Renal pelvis (tissue), 1 donor: ENCODE measurements at regions not wholly inside any gene's neighbourhood (a gene's known extent, or its start where the extent isn't known, plus 50 kb on each side); places are given as distances from the start of the nearest gene placed in this dataset.
"Not testable (repeated sequence)": the region's sequence is repeated elsewhere in the genome, so short reads cannot be mapped to it uniquely, and the experiment has no call there.

Experiments used
- DNase-seq: peaks from one replicate; pipeline ENCODE4 v3.0.0-alpha.2; 2013

DNA sequence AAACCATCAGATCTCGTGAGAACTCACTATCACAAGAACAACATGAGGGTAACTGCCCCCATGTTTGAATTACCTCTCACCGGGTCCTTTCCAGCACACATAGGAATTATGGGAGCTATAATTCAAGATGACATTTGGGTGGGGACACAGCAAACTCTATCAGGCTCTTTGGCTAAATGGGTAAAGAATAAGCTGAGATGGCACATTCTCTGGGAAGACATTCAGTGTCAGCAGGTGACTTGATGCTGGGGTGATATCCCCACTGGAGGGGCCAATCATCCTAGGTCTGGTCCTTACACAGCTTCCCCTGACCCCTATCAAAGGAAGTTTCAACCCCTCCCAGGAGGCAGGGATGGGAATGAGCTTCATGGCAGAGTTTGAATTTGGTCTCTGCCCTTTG lies 664.0 kb upstream of the EEF2KMT start:
- no peak for DNase-seq

DNA sequence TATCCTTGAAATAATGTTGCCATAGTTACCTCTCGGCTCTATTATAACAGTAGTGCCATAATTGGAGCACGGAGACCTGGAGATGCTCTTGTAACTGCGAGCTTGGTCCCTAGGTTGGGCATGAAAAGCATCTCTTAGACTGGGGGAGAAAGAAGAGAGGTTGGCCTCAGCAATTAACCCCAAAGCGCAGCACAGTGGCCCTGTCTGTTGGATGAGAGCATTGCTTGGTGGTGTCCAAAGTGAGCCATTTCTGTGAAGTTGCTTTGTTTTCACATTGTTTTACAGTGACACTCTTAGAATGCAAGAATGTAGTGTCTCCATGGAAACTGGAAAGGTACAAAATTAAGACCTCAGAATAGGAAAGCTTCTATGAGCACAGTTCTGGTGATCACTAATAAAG lies 660.7 kb upstream of the EEF2KMT start:
- DNase-seq, result no peak

DNA sequence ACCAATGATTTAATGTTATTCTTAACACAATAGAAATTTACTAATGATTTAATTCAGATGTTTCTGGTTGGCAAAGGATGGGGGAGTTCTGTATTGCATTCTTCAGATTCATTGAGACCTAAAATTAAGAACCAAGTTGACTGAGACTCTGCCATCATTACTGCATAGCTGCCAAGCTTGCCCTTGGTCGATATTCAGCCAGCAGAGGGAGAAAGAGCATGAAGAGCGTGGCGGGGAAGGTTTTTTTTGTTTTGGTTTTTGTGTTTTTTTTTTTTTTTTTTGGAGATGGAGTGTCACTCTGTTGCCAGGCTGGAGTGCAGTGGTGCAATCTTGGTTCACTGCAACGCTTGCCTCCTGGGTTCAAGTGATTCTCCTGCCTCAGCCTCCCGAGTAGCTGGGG lies 659.4 kb upstream of the EEF2KMT start:
- DNase-seq, result no peak

DNA sequence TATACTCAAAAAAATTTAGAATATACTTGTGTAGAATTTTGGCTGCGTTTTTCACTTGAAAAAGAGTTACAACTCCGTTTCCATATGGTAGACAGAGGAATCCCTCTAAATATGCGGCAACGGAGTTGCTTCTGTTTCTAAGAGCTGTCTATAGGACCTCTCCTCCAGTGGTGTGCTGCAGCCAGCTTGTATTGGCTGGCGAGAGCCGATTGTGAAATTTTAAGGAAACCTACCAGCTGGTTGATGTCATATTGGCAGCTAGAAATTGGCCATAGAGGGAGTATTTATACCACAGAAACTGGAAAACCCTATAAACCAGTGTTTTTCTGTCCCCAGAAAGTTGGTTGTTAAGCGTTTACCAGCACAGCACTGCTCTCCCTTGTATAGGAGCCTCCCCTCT lies 655.8 kb upstream of the EEF2KMT start:
- no peak for DNase-seq

DNA sequence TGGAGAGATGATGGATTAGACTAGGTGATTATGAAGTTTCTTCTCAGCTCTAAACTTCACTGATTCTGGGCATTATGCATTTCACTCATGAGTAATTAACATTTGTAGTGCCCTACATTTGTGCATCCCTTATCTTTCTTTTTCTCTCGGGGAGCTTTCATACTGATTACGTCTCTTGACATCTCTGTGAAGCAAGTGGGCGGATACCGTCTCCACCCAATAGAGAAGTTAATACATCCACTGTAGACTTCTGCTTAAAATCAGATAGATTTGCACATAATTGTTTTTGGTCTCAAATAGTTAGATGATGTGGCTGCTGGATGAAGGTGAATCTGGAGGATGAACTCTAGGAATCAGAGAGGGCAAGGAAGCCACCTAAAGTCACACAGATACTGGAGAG lies 653.6 kb upstream of the EEF2KMT start:
- no peak for DNase-seq

DNA sequence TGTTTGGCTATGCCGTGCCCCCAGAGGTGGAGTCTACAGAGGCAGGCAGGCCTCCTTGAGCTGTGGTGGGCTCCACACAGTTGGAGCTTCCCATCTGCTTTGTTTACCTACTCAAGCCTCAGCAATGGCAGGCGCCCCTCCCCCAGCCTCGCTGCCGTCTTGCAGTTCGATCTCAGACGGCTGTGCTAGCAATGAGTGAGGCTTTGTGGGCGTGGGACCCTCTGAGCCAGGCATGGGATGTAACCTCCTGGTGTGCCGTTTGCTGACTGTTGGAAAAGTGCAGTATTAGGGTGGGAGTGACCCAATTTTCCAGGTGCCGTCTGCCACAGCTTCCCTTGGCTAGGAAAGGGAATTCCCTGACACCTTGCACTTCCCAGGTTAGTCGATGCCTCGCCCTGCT lies 652.8 kb upstream of the EEF2KMT start:
- DNase-seq, result not testable (repeated sequence)

DNA sequence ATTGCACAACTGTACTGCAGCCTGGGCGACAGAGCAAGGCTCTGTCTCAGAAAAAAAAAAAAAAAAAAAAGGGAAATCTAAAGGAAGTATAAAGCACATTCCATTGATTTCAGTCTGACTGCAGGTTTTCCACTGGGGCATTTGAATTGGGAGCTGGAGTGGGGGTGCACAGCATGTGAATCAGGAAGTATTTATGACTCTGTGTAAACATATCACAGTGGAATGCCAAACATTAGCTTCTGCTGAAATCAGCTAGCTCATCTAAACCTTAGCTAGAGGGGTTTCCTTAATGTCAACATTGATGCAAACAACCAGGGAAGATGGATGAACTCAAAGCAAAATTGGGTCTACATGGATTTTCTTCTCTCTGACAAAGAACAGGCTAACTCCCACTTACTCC lies 641.0 kb upstream of the EEF2KMT start:
- no peak for DNase-seq

DNA sequence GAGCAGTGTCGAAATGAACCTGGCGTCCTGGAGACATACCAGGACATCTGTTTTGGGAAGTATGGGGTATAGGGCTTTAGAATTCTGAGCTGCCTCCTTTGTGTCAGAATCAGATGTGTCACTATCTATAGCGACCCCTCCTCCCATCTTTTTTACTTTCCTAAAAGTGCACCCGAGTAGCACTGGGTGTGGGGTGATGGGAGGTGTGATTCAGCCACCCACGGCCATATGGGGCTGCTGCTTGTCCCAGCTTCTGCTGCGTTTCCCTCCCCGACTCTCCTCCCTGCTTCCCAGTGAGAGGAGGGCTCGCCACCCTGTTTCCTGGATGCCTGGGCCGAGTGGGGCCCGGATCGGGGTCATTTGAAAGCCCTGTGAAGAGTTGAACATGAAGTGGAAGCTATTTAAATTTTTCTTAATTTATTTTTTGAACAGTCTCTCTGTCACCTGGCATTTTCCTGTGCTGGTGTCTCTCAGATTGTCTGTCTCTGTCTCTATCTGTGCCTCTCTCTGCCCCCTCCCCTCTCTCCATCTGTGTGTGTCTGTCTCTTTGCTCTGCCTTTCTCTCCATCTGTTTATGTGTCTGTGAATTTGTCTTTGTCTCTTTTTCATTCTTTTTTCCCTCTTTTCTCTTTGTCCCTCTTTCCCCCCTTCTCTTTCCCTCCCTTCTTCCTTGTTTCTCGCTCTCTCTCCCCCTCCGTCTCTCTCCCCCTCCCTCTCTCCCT lies 638.8 kb upstream of the EEF2KMT start:
- no peak for DNase-seq

DNA sequence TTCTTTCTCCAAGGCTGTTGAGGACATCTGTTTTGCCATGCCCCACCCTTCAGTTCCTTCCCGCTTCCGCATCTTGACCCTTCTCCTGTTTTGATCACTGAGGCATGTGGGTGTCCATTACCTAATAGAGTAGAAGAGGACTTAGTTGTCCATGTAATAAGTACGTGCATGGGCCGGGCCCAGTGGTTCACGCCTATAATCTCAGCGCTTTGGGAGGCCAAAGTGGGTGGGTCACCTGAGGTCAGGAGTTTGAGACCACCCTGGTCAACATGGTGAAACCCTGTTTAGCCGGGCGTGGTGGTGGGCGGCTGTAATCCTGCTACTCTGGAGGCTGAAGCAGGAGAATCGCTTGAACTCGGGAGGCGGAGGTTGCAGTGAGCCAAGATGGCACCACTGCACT lies 637.8 kb upstream of the EEF2KMT start:
- DNase-seq, result no peak

DNA sequence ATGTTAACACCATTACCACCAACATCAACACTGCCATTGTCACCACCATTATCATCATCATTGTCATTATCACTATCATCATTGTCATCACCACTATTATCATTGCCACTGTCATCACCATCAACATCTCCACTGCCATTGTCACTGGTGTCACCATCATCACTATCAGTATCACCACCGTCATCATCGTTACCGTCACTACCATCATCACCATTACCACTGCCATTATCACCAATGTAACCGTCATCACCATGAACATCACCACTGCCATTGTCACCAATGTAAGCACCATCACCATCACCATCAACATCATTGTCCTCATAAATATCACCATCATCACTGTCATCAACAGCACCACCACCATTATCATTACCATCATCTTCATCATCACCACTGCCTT lies 633.2 kb upstream of the EEF2KMT start:
- no peak for DNase-seq

DNA sequence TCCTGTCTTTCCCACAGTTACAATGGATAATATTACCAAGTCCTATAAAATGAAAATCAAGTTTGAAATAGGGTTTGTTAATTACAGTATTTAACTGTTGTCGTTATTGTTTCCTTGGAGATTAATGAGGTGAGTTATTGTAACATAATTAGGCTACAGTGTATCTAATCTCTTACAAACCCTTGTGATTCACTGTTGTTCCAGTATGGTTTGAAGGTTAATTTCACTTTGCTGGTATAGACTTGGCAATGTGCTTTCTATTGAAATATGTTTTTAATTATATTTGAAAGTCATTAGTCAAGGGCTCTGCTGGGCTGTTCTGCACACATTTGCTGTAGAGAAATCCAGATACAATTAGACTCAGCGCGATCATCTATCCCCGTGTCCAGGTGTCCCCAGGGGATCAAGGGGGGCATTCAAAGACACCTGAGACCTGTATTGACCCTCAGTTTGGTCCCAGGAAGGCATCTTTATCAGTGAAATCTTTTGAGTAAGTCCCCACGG lies 624.6 kb upstream of the EEF2KMT start:
- DNase-seq, result no peak

DNA sequence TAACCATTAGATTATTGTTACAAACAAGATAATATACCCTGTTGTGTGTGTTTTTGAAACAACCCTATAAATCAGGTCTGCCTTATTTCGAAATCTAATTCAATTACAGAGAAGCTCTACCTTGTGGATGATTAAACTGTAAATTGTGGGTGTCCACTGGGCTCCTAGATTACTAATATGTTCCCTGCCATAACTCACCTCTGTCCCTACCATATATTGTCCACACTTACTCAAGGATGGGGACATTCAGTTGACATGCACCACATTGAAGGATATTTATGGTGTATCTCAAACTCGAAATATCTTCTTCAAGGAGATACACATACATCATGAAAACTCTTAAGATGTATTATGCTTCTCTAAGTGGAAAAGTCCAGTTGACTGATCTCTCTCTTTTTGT lies 617.6 kb upstream of the EEF2KMT start:
- no peak for DNase-seq

DNA sequence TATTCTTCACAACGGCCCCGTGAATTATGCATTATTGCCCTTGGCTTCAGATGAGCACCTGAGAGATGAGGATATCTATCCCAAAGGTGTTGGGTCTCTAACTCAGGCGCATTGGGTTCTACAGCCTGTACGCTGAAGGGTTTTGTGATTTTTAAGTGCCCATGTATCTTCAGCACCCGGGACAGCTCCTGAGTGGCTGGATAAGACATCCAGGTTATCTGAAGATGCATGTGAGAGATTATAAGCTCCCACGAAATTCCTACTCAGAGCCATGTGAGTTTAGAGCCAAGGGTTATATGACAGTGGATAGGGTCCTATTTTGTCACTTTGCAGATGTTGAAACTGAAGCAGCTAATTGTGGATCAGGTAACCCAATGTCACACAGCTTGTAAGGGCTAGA lies 612.3 kb upstream of the EEF2KMT start:
- DNase-seq, result peak; percentile 69

DNA sequence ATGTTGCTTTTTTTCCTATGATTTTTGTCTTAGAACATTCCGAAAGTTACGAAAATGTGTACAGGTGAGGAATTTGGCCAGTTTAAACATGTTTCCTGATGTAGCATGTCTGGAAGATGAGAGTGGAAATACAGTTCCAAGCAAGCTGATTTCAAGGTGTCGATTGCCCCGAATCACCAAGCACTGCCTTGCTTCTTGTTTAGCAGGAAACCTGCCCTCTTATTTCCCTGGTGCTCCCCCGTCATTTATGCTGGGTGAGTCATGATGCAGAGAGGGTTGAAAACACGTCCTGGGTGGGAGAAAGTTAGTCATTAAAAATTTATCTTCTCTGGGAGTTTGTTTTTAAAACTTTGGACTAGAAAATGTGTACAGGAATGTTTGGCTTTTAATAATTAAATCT lies 608.6 kb upstream of the EEF2KMT start:
- DNase-seq, result no peak

DNA sequence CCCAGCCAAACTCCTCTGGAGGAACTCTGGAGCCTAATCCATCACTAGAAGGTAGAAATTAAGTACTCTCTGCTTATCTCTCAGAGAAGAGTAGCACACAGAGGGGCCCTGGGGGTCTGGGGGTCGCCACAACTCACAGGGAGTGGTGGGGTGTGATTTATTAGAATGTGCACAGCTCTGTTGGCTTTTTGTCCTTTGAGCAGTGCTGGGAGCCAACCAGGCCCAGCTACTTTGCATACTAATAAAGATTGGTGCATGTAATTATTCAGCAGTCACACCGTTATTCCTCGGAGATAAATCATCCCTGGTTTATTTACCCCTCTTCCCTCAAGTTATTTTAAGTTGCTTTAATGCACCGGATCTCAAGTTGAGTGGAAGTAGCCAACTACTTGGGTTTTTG lies 606.7 kb upstream of the EEF2KMT start:
- DNase-seq, result no peak

DNA sequence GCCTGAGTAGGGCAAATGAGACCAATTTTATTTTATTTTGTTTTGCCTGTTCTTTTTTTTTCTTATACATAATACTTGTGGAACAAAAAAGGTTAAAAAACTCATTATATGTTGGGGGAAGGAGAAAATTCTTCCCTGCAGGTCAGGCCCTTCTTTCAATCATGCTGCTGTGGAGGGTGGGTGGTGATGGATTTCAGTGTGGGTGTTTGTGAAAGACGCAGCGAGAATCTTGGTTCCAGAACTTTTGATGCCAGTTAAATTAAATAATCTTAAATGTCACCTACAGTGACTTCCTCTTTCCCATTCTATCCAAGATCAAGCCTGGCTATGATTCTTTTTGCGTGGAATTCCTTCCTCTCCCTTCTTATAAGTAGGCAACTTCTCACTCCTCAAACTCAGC lies 595.8 kb upstream of the EEF2KMT start:
- DNase-seq, result no peak

DNA sequence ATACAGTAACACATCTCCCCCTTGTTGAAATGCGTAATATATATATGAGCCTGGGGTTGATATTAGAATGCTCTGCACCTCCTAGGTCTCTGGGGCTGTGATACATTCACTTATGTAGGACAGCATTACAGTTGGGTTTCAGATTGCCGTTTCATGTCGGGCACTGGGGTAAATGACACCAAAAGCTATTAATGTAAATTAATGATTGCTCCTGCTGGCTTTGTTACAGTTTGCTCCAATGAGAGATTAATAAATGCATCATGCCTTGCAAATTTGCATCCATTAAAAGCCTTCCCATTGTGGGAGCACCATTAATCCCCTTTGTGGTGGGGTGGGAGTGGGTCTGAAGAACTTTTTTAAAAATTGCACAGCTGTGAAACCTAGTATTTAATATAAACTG lies 584.4 kb upstream of the EEF2KMT start:
- DNase-seq, result no peak

DNA sequence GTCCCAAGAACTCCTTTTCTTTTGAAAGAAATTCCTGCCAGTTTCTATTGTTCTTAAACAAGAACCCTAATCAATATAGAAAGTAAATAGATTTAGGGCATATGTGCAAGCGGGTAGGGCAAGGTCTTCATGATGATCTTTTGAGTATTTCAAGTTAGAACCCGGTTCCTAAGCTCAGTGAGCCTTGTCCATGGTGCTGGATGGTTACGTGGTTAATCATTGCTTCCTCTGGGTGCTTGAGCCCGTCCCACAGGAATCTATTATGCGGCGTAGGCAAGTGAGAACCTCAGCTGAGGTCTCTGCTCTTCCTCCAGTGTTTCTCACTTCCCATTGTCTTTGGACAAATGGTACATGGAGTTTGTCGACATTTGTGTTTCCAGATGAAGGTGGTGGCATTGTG lies 580.8 kb upstream of the EEF2KMT start:
- peak; percentile 54 for DNase-seq

DNA sequence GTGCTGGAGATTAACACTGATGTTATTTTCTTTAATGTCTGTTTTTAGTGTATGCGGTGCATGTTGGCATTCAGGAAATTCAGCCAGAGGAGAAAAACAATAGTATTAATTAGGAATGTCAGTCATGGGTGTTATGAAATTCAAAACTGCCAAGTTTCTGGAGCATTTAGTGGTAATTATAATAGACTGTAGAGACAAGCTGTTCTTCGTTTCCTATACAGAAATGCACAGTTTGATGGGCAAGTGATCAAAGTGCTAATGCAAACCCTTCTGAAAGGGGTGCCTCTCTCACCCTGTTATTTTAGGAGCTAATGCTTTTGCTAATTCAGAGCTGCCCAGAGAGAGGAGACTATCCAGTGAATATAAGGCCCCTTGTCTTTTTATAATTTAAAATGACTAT lies 573.8 kb upstream of the EEF2KMT start:
- DNase-seq, result no peak

DNA sequence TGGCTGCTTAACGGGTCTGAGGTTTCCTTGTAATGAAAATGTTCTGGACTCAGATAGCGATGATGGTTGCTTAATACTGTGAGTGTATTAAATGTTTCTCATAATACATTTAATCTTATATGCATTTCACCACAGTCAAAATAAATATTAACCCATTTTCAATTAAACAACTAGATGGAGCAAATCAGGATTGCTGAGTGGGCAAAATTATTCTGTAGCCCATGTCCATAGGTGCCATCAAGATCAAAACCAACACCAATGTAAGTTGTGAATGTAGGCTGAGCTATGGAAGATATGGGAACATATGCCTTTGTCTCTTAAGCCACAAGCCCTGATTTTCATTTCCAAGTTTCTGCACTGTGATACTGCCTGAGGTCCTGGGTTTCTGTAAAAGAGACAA lies 572.6 kb upstream of the EEF2KMT start:
- DNase-seq, result no peak

DNA sequence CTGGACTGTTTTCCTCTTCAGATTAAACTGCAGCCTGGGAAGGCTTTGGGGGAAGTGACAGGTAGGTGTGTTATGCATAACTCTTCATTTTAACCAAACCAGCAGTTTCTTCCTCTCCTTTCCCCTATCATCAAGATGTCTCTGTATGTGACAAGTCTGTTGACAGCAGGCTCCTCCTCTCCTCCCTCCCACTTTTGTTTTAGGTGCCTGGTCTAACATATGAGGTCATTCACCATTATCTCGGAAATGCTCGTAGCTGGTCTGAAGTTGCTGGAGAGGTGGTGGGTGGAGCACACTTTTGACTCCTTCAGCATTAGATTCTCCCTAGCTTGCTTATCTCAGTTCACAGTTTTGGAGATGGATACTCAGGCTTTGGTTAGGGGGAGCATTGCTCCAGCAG lies 571.0 kb upstream of the EEF2KMT start:
- DNase-seq, result no peak

DNA sequence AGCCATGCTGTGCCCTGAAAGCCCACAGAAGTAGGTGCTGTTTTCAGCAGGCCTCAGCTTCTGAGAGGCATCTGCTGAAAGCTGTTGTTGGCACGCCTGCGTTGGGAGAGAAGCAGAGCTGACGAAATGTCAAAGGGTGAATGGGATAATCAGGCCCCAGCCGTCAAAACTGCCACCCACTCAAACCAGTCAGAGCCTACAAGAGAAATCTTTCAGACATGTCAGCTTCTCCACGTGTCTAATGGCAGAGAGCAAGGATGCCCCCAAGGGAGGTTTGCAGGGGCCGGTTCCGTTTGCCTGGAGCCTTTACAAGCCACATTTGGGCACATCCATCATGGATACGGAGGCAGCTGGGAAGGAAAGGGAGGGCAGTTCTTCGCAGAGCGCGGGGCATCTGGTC lies 568.2 kb upstream of the EEF2KMT start:
- DNase-seq, result no peak

DNA sequence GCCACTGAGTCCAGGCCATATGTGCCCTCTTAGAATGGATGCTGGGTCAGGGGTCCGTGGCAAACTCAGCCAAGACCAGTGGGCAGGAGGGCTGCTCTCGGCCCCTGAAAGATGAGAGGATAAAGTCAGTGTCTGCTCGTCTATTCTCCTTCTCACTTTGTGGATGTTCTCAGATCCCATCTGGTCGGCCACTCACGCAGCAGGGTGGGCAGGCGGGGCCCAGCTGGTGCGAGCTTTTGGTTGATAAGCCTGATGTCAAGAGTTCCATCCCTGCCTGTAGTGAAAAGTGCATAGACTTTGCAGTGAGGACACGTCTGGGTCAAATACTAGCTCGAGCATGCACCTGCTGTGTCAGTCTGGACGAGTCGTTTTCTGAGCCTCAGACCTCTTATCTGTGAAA lies 556.2 kb upstream of the EEF2KMT start:
- DNase-seq, result no peak

DNA sequence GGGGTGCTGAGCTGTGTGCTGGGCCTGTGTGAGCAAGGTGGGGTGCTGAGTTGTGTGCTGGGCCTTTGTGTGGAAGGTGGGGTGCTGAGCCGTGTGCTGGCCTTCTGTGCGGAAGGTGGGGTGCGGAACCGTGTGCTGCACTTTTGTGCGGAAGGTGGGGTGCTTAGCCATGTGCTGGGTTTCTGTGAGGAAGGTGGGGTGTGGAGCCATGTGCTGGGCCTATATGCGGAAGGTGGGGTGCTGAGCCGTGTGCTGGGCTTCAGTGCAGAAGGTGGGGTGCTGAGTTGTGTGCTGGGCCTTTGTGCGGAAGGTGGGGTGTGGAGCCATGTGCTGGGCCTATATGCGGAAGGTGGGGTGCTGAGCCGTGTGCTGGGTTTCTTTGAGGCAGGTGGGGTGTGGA lies 555.4 kb upstream of the EEF2KMT start:
- DNase-seq, result no peak
